ENCODE measurements at regions not wholly inside any gene's neighbourhood (a gene's known extent, or its start where the extent isn't known, plus 50 kb on each side); places are given as distances from the start of the nearest gene placed in this dataset.

GRCh38 chr5:100472091-100472490, 63.1 kb upstream of the FAM174A start:
- TF ChIP-seq CTCF (IDR thresholded peaks at IDR 0.05) (no peak), POLR2AphosphoS5 (IDR thresholded peaks at IDR 0.05) (no peak), POLR2A (IDR thresholded peaks at IDR 0.05) (no peak)
